DMS153 (cell line): ENCODE measurements at regions not wholly inside any gene's neighbourhood (a gene's known extent, or its start where the extent isn't known, plus 50 kb on each side); places are given as distances from the start of the nearest gene placed in this dataset.
A peak's percentile ranks its signal among the peaks of the same experiment; 100 is the strongest.
"Not testable (repeated sequence)": the region's sequence is repeated elsewhere in the genome, so short reads cannot be mapped to it uniquely, and the experiment has no call there.

Experiments used
- DNase-seq: peaks from one replicate; lab custom pipeline; 2025; lab: John Stamatoyannopoulos, UW

GRCh38 chr17:21551081-21551881, 141.0 kb upstream of the KCNJ18 start:
- DNase-seq = peak; percentile 9

DNA sequence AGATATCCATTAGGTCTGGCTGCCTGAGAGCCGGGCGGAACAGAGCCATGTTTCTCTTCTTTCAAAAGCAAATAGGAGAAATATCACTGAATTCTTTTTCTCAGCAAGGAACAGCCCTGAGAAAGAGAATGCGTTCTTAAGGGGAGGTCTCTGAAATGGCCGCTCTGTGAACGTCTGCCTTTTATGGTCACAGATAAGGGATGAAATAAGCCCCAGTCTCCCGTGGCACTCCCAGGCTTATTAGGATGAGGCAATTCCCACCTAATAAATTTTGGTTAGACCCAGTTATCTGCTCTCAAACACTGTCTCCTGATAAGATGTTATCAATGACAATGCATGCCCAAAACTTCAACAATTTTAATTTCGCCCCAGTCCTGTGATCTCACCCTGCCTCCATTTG, 133.4 kb upstream of the KCNJ18 start:
- not testable (repeated sequence) for DNase-seq

DNA sequence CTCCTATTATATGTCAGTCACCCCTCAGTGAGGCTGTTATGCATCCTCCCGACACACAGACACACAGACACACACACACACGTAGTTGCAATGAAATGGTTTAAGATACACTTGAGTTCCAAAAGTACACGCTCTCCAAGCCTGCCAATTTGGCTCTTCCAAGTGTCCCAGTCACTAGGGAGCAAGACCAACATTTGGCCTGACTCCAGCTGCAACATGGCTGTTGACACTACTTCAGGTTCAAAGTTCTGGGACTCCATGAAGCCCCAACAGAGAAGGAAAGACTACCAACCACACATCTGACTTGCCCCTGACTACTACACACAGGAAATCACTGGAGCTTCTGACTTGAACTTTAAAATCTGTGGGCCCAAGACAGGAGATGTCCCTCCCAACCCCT, 128.1 kb upstream of the KCNJ18 start:
- no peak for DNase-seq

DNA sequence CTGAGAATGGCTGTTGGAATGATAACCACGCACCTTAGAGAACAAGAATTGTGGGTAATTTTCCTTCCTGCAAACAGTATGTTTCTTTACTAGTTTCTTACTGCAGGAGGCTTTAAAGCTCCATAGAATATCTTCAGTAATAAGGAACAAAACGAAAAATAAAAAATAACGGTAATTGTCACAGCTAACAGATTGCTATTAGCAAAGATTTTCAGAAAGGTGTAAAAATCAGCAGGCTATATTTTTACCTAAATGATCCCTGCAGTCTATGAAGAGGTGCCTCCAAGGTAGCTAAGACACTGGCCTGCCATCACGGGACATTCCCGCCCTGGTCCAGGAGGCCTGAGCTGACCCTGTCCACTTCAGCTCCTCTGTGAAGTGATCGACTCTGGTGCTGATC, 127.6 kb upstream of the KCNJ18 start:
- not testable (repeated sequence) for DNase-seq

DNA sequence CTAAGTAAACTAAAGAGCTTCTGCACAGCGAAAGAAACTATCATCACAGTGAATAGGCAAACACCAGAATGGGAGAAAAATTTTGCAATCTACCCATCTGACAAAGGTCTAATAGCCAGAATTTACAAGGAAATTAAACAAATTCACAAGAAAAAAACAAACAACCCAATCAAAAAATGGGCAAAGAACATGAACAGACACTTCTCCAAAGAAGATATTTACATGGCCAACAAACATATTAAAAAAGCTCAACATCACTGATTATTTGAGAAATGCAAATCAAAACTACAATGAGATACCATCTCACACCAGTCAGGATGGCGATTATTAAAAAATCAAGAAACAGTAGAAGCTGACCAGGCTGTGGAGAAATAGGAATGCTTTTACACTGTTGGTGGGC, 121.9 kb upstream of the KCNJ18 start:
- DNase-seq = not testable (repeated sequence)

DNA sequence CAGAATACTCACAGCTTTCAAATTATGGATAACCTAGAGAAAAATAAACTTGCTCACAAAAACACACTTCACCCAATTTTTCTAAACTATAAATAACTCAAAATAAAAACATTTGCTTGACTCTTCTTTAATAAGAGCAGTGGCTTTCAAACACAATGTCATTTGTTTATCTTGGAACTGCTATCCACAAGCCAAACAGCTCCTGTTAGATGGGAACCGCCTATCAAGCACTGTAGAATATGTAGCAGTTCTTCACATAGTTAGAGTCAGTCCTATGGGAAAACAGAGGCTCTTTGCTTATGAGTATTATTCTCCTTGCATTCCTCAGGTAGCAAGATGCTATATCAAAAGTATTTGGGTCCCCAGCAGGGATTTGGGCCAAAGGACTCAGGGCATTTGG, 120.2 kb upstream of the KCNJ18 start:
- not testable (repeated sequence) for DNase-seq

GRCh38 chr17:21573271-21573960, 118.9 kb upstream of the KCNJ18 start:
- not testable (repeated sequence) for DNase-seq

GRCh38 chr17:21573961-21574610, 118.2 kb upstream of the KCNJ18 start:
- no peak for DNase-seq

DNA sequence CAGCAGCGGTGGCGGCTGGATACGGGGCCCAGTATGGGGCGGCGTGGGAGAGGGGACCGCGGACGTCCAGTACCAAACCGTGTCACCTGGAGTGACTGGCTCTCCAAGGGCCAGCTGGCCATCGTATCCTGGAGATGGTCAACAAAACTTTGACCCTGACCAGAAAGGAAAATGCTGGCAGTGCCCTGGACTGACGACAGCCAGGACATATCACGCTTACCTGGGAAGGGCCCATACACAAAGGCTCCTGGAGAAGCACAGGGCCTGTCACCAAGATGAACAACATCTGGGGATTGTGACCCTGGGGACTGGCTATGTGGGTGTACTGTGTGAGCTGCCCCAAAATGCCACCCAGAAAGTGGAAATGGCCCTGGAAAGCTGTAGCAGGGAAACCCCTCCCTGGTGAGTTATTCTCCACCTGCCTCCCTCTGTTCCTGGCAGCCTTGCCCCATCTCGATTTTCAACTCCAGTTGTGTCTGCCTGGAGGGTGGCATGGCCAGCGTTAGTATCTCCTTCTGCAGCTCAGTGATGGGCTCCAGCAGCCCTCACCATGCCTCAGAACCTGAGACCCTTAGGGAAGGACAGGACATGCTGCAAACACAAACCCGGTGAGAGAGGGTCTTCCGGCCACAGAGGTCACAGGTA, 117.6 kb upstream of the KCNJ18 start:
- DNase-seq = not testable (repeated sequence)

- DNase-seq = not testable (repeated sequence)
Observed at GRCh38 chr17:21578783-21579182, 113.5 kb upstream of the KCNJ18 start.

DNA sequence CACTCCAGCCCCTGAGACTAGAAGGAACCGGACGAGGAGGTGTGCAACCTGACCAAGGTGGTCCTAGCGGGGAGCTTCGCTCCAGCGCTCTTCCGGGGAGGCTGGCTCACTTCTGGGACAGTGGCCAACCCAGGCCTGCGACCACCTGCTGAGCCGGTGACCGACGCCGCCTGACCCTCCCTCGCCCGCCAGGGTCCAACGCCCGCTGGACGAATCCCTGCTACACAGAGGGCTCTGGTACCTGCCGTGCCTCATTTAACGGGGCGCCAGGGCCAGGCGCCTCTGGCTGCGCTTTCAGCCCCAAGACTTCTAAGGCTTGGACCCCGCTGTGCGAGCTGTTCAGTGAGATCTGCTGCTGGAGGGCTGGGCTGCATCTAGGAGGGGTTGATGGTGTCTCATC, 99.5 kb upstream of the KCNJ18 start:
- no peak for DNase-seq

GRCh38 chr17:21593452-21594105, 98.7 kb upstream of the KCNJ18 start:
- DNase-seq = not testable (repeated sequence)

DNA sequence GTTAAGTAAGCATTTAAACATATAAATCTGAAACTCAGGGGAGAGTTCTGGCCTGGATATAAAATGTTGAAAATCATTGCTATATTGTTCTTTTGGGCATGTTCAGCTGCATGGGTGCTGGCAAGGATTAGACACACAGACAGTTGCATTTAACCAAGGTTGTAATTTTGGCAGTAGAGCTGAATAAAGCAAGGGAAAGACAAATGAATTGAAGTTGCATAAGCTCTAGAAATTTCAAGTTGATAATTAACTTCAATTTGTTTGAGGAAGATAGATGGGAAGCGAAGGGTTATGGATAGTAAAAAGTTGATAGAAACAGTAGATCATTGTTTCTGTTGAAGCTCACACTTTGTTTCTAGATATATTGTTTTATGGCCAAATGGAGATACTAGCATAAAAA, 97.2 kb upstream of the KCNJ18 start:
- no peak for DNase-seq

GRCh38 chr17:21602176-21602575, 90.1 kb upstream of the KCNJ18 start:
- DNase-seq = no peak

DNA sequence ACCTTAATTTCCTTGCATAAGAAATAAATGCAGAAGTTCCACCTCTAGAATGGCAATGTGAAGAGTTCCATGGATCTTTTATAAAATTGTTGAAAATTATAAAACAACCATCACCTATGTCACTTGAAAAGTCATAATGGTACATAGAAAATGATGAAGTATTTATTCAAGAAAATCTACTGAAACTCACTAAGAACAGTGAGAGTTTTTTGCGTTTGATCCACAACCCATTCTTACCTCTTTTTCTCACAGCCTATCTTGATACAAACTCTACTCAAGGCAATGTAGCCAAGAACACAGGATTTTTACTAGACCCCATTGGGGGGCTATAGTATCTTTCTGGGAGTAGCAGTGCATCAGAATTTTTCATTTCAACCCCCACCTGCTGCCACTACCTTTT, 89.0 kb upstream of the KCNJ18 start:
- DNase-seq = not testable (repeated sequence)

DNA sequence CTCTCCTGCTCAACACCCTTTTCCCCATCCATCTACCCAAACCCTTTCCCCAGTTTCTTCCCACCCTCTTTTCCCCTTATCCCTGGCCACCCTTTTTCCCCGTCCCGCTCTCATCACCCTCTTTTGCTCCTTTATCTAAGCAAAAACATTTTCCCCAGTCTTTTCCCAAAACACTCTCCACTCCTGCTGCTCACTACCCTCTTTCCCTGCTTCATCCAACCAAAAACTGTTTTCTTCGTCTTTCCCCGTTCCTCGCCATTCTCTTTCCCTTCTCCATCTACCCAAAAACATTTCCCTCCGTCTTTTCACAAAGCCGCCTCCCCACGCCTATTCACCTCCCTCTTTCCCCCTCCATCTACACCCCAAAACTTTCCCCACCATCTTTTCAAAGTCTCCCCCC, 80.9 kb upstream of the KCNJ18 start:
- not testable (repeated sequence) for DNase-seq

DNA sequence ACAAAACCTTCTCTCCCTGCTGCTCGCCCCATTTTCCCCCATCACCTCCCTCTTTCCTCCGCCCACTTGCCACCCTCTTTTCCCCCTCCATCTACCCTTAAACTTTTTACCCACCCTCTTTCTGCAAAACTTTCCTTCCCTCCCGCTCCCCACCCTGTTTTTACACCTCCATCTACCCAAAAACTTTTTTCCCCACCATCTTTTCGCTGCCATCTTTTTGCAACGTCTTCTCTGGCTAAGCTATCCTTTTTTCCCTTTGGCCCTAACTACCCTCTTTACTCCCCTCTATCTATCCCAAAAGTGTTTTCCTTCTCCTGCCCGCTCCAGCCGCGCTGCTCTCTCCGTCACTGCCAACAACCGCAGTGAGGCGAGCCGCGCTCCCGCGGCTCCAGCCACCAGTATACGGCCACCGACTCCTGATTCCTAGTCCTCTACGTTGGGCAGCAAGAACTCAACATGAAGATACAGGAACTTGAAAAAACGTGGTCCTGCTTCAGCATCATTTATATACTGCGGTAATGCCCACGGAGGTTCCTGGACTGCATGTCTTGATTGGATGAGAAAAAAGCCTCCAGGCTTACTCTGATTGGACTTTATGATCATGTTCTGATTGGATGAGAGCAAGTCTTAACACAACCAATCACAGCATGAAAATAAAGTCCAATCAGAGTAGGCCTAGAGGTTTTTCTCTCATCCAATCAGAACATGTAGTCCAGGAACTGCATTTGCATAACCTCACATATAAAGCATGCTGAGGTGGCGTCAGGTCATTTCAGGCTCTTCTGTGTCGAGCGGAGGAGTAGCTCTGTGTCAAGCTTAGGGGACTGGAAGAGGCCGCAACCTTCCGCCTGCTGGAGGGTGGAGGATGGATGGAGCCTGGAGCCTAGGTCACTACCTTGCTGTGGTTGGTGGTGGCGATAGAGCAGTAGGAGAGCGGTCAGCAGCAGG, 79.9 kb upstream of the KCNJ18 start:
- DNase-seq = not testable (repeated sequence)

- no peak for DNase-seq
Observed at GRCh38 chr17:21613071-21613429, 79.3 kb upstream of the KCNJ18 start.

DNA sequence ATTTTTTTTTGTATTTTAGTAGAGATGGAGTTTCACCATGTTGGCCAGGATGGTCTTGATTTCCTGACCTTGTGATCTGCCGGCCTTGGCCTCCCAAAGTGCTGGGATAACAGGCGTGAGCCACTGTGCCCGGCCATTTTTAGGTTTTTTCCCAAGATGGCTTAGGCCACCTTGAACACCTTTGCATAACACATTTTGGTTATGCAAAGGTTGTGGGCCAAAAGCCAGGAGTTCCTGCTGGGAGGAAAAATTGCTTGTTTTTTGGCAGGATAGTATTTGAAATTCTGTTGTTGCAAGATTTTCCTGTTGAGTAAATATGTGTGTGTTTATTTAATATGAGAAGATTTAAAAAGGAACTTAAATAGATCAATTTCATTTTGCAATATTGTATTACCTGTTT, 65.3 kb upstream of the KCNJ18 start:
- not testable (repeated sequence) for DNase-seq
